ENCODE measurements at regions not wholly inside any gene's neighbourhood (a gene's known extent, or its start where the extent isn't known, plus 50 kb on each side); places are given as distances from the start of the nearest gene placed in this dataset.

- H3K4me3 ChIP-seq (ENCODE audit: low read depth, low read length): no peak overlapping the region
- no peak for DNase-seq (ENCODE audit: low read depth)
- no peak for TF ChIP-seq CTCF (conservative IDR thresholded peaks at IDR 0.05; ENCODE audit: low read depth, low read length)
Measured at GRCh38 chr20:60272790-60273189, 314.6 kb downstream of the CDH26 start.

- TF ChIP-seq CTCF (conservative IDR thresholded peaks at IDR 0.05; ENCODE audit: low read depth, low read length): no peak
- no peak for DNase-seq (ENCODE audit: low read depth)
Measured at GRCh38 chr20:60274717-60275116, 316.5 kb downstream of the CDH26 start.

DNA sequence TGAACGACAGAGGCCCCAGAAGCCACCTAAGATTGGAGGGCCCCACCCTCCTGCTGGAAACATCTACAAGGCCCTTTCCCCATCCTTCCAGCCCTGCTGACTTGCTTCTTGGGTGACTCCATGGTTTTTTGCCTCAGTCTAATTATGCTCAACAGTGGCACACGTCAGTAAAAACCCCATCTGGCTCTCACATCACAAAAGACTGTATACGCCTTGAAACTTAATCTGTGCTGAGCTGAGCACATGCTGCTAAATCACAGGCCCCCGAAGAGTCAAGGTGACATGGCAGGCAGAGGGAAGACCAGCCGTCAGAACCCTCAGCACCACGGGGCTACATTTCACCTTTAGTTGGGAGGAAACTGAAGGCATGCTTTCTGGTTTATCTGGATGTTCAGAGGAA is 323.1 kb downstream of the CDH26 start:
- no peak for DNase-seq (ENCODE audit: low read depth)
- no peak for TF ChIP-seq CTCF (conservative IDR thresholded peaks at IDR 0.05; ENCODE audit: low read depth, low read length)
- H3K4me3 ChIP-seq (ENCODE audit: low read depth, low read length): no peak overlapping the region

More at GRCh38 chr20:60274717-60275116, 316.5 kb downstream of the CDH26 start:
- no peak overlapping the region for H3K4me3 ChIP-seq (ENCODE audit: low read depth, low read length)

DNA sequence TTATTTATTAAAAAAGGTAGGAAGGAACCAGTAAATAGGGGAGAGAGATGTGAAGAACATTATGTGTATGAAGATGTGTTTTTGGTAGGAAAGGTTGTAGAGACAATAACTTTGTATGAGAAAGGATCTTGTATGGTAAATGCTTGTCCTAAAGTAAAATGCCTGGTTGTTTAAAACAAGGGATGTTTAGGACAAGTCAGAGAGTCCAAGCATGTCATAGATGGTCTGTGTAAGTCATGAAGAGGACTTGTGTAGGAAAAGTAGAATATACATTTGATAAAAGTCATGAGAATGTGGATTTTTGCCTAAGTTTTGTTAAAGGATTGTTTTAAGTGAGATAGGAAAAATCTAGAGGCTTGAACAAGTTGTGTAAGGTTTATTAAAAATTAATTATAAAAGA is 325.1 kb downstream of the CDH26 start:
- no peak overlapping the region for H3K4me3 ChIP-seq (ENCODE audit: low read depth, low read length)
- no peak for DNase-seq (ENCODE audit: low read depth)
- no peak for TF ChIP-seq CTCF (conservative IDR thresholded peaks at IDR 0.05; ENCODE audit: low read depth, low read length)

GRCh38 chr20:60286764-60287163 is 328.5 kb downstream of the CDH26 start:
- TF ChIP-seq CTCF (conservative IDR thresholded peaks at IDR 0.05; ENCODE audit: low read depth, low read length): no peak
- H3K4me3 ChIP-seq (ENCODE audit: low read depth, low read length): no peak overlapping the region

GRCh38 chr20:60288945-60289344 is 330.7 kb downstream of the CDH26 start:
- TF ChIP-seq CTCF (conservative IDR thresholded peaks at IDR 0.05; ENCODE audit: low read depth, low read length): no peak
- DNase-seq (ENCODE audit: low read depth): no peak
- H3K4me3 ChIP-seq (ENCODE audit: low read depth, low read length): no peak overlapping the region

More at GRCh38 chr20:60286764-60287163, 328.5 kb downstream of the CDH26 start:
- DNase-seq (ENCODE audit: low read depth): no peak

GRCh38 chr20:60292001-60292520 is 333.8 kb downstream of the CDH26 start:
- TF ChIP-seq CTCF (conservative IDR thresholded peaks at IDR 0.05; ENCODE audit: low read depth, low read length): no peak
- H3K4me3 ChIP-seq (ENCODE audit: low read depth, low read length): no peak overlapping the region
- DNase-seq (ENCODE audit: low read depth): no peak

Measured in choroid plexus epithelial cell (primary cell).